ENCODE measurements at regions not wholly inside any gene's neighbourhood (a gene's known extent, or its start where the extent isn't known, plus 50 kb on each side); places are given as distances from the start of the nearest gene placed in this dataset.
"Not testable (repeated sequence)": the region's sequence is repeated elsewhere in the genome, so short reads cannot be mapped to it uniquely, and the experiment has no call there.

DNA sequence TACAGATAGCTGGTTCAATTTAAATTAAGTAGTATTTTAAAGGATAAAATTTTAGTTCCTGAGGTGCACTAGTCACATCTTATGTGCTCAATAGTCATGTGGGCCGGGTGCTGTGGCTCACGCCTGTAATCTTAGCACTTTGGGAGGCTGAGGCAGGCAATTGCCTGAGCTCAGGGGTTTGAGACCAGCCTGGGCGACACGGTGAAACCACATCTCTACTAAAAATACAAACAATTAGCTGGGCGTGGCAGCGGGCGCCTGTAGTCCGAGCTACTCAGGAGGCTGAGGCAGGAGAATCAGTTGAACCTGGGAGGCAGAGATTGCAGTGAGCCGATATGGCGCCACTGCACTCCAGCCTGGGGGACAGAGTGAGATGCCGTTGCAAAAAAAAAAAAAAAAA, 219.9 kb upstream of the HHIP start:
- H3K4me3 Mint-ChIP-seq; H3K9me3 Mint-ChIP-seq; H3K27ac Mint-ChIP-seq; ATAC-seq (replicated peaks); H3K27me3 Mint-ChIP-seq; H3K36me3 Mint-ChIP-seq (ENCODE audit: low read depth); H3K4me1 Mint-ChIP-seq: not testable (repeated sequence)

- Mint-ChIP-seq H3K9me3 (peaks cover 11% of the 10 kb centered on the region), H3K27me3 (no peaks in the 10 kb centered on the region), H3K27ac (no peak overlapping the region), H3K4me1 (no peaks in the 10 kb centered on the region), H3K4me3 (no peak overlapping the region), H3K36me3 (ENCODE audit: low read depth) (no peaks in the 10 kb centered on the region)
- ATAC-seq (replicated peaks) = no peak
These were observed 203.2 kb upstream of the HHIP start for GRCh38 chr4:144442713-144443112.

GRCh38 chr4:144449611-144450010, 196.3 kb upstream of the HHIP start:
- H3K9me3 Mint-ChIP-seq = no peaks in the 10 kb centered on the region
- H3K4me3 Mint-ChIP-seq = no peak overlapping the region
- ATAC-seq (replicated peaks) = no peak
- H3K36me3 Mint-ChIP-seq (ENCODE audit: low read depth) = no peaks in the 10 kb centered on the region
- no peaks in the 10 kb centered on the region for H3K4me1 Mint-ChIP-seq
- H3K27ac Mint-ChIP-seq = no peak overlapping the region
- peaks cover 8% of the 10 kb centered on the region for H3K27me3 Mint-ChIP-seq

- no peaks in the 10 kb centered on the region for H3K9me3 Mint-ChIP-seq
- no peaks in the 10 kb centered on the region for H3K4me1 Mint-ChIP-seq
- H3K36me3 Mint-ChIP-seq (ENCODE audit: low read depth) = no peaks in the 10 kb centered on the region
- no peak for ATAC-seq (replicated peaks)
- peaks cover 8% of the 10 kb centered on the region for H3K27me3 Mint-ChIP-seq
- H3K4me3 Mint-ChIP-seq = no peak overlapping the region
- H3K27ac Mint-ChIP-seq = no peak overlapping the region
These were observed 195.4 kb upstream of the HHIP start for GRCh38 chr4:144450526-144450925.

DNA sequence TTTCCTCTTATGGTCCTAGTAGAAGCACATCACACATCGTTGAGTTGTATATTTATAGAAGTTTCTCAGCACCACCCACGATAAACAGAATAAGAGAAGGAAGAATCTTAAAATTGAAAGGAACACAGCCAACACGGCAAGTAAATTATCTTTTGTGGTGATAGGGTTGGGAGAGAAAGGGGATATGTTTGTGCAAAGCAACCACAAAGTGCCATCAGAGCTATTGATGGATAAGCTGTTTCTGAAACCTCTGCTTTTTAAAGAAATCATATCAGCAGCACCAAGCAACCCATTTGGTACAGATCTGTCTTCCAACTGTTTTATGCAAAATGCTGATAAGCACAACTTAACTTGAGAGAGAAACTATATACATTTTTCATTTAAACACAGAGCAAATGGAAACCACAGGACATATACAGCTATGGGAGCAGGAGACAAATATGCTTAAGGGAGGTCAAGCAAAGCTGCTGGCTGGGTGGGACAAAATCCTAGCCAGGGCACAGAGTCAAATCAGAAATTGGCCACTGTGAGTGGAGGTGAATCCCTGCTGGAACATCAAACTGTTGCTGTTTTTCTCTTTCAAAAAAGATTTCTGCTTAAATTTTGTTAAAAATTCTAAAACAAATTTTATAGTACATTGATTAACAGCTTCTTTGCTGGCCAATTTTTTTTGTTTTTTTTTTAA, 194.0 kb upstream of the HHIP start:
- no peaks in the 10 kb centered on the region for H3K36me3 Mint-ChIP-seq (ENCODE audit: low read depth)
- peaks cover 8% of the 10 kb centered on the region for H3K27me3 Mint-ChIP-seq
- no peaks in the 10 kb centered on the region for H3K9me3 Mint-ChIP-seq
- no peak overlapping the region for H3K4me3 Mint-ChIP-seq
- no peak overlapping the region for H3K27ac Mint-ChIP-seq
- no peaks in the 10 kb centered on the region for H3K4me1 Mint-ChIP-seq
- no peak for ATAC-seq (replicated peaks)

DNA sequence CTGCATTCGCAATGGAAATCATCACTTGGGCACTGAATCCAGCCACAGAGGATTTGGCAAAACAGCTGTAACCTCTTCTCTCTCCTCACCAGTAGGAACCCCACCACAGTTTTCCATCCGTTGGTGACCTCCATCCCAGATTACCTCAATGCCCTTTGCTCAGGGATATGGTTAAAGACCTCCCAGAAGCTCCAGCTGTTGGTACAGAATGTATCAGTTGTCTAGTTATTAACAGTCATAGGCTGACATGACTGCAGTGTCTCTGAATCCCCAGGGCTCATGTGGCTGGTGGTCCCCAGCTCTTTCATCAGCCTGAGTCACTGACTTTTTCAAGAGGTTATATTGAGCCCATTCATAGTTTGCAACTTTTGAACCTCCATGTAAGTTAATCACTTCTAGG, 189.8 kb upstream of the HHIP start:
- peaks cover 8% of the 10 kb centered on the region for H3K27me3 Mint-ChIP-seq
- no peaks in the 10 kb centered on the region for H3K9me3 Mint-ChIP-seq
- no peaks in the 10 kb centered on the region for H3K36me3 Mint-ChIP-seq (ENCODE audit: low read depth)

DNA sequence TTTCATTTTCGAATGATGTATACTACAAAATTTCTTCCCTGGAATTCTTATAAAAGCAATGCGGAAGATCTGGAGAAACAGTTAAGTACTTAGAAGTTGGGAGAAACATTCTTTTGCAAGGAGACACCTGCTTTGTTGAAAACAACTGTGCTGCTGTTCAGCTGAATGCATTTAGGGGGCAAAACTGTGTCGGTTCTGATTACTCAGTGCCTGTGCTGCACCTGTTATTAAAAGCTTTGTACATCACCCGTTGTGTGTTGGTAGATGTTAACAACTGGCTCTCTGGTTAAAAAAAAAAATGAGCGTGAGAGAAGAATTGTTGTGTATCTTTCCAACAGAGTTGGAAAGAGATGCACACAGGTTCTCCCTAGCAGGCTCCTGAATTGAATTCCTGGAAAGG, 184.1 kb upstream of the HHIP start:
- H3K4me3 Mint-ChIP-seq = no peak overlapping the region
- H3K4me1 Mint-ChIP-seq = no peaks in the 10 kb centered on the region
- no peak overlapping the region for H3K27ac Mint-ChIP-seq
- no peaks in the 10 kb centered on the region for H3K9me3 Mint-ChIP-seq
- no peaks in the 10 kb centered on the region for H3K36me3 Mint-ChIP-seq (ENCODE audit: low read depth)
- peaks cover 3% of the 10 kb centered on the region for H3K27me3 Mint-ChIP-seq
- no peak for ATAC-seq (replicated peaks)

More for the DNA sequence above, 189.8 kb upstream of the HHIP start:
- Mint-ChIP-seq H3K4me1 (no peaks in the 10 kb centered on the region), H3K4me3 (no peak overlapping the region), H3K27ac (no peak overlapping the region)
- no peak for ATAC-seq (replicated peaks)

DNA sequence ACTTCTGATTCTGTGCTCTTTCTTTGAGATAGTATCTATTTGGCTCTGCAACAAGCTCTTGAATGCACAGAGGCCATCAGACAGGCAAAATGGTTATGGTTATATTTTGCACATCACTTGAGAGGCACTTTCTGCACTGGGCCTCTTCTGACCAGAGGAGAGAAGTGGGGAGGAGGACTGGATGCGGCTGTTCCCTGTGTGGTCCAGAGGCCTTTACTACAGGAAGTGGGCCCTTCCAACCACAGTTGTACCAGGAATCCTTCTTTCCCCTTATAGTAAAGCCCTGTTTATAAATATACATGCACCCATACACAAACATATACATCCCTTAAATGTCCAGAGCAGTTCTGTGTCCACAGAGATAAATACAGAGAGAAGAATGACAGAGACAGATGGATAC, 182.7 kb upstream of the HHIP start:
- Mint-ChIP-seq H3K27ac (no peak overlapping the region), H3K36me3 (ENCODE audit: low read depth) (no peaks in the 10 kb centered on the region), H3K27me3 (peaks cover 3% of the 10 kb centered on the region), H3K4me3 (no peak overlapping the region), H3K9me3 (no peaks in the 10 kb centered on the region), H3K4me1 (no peaks in the 10 kb centered on the region)
- no peak for ATAC-seq (replicated peaks)

DNA sequence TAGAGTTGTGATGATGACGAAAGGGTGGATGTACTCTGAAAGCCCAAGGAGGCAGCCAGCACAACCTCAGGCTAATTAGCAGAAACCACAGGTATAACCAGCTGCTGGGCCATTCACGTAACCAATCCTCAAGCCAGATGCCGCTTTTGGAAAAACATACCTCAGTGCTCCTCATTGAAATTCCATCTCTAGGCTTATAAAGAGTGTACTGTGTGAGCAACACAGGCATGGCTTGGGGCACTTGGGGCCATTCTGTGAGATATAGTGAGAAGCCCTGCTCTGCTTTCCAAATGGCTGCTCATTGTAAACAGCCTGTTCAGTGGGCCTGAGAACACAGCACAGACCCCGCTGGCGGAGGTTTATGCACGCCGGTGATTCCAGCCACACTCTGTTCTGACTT, 182.1 kb upstream of the HHIP start:
- Mint-ChIP-seq H3K4me3 (no peak overlapping the region), H3K27me3 (no peaks in the 10 kb centered on the region), H3K36me3 (ENCODE audit: low read depth) (no peaks in the 10 kb centered on the region), H3K4me1 (no peaks in the 10 kb centered on the region), H3K27ac (no peak overlapping the region), H3K9me3 (no peaks in the 10 kb centered on the region)
- no peak for ATAC-seq (replicated peaks)

GRCh38 chr4:144465546-144465945, 180.4 kb upstream of the HHIP start:
- no peaks in the 10 kb centered on the region for H3K9me3 Mint-ChIP-seq
- ATAC-seq (replicated peaks) = no peak
- H3K4me3 Mint-ChIP-seq = no peak overlapping the region
- H3K27me3 Mint-ChIP-seq = peaks cover 3% of the 10 kb centered on the region
- H3K4me1 Mint-ChIP-seq = no peaks in the 10 kb centered on the region
- H3K27ac Mint-ChIP-seq = no peak overlapping the region
- H3K36me3 Mint-ChIP-seq (ENCODE audit: low read depth) = no peaks in the 10 kb centered on the region

GRCh38 chr4:144480068-144480467, 165.9 kb upstream of the HHIP start:
- H3K9me3 Mint-ChIP-seq = peaks cover 7% of the 10 kb centered on the region
- no peak overlapping the region for H3K4me3 Mint-ChIP-seq
- no peaks in the 10 kb centered on the region for H3K4me1 Mint-ChIP-seq
- no peaks in the 10 kb centered on the region for H3K36me3 Mint-ChIP-seq (ENCODE audit: low read depth)
- ATAC-seq (replicated peaks) = no peak
- H3K27me3 Mint-ChIP-seq = peaks cover 3% of the 10 kb centered on the region
- no peak overlapping the region for H3K27ac Mint-ChIP-seq

DNA sequence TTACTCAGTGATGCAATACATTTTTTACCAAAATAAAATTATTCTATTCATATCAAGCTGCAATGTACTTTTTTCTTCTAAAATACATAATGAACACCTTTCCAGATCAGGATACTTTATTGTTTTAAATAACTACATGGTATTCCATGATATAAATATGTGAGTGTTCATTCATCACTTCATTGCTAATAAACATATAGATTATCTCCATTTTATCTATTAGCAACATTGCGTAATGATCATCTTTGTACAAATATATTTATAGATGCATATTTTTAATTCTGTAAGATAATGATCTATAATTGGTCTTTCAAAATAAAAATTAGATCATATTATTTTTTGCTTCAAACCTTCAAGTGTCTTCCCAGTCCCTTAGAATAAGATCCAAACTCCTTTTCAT, 156.1 kb upstream of the HHIP start:
- H3K4me1 Mint-ChIP-seq = no peaks in the 10 kb centered on the region
- H3K27me3 Mint-ChIP-seq = no peaks in the 10 kb centered on the region
- no peaks in the 10 kb centered on the region for H3K36me3 Mint-ChIP-seq (ENCODE audit: low read depth)
- no peak overlapping the region for H3K27ac Mint-ChIP-seq
- no peak overlapping the region for H3K4me3 Mint-ChIP-seq
- ATAC-seq (replicated peaks) = no peak
- no peaks in the 10 kb centered on the region for H3K9me3 Mint-ChIP-seq

- Mint-ChIP-seq H3K27me3 (no peaks in the 10 kb centered on the region), H3K4me3 (no peak overlapping the region), H3K9me3 (peaks cover 3% of the 10 kb centered on the region), H3K36me3 (ENCODE audit: low read depth) (no peaks in the 10 kb centered on the region), H3K27ac (no peak overlapping the region), H3K4me1 (no peaks in the 10 kb centered on the region)
- no peak for ATAC-seq (replicated peaks)
These were observed 151.7 kb upstream of the HHIP start for GRCh38 chr4:144494280-144494679.

- H3K27me3 Mint-ChIP-seq = no peaks in the 10 kb centered on the region
- H3K4me1 Mint-ChIP-seq = no peaks in the 10 kb centered on the region
- H3K9me3 Mint-ChIP-seq = peaks cover 3% of the 10 kb centered on the region
- H3K27ac Mint-ChIP-seq = no peak overlapping the region
- ATAC-seq (replicated peaks) = no peak
- H3K36me3 Mint-ChIP-seq (ENCODE audit: low read depth) = no peaks in the 10 kb centered on the region
- no peak overlapping the region for H3K4me3 Mint-ChIP-seq
These were observed 150.0 kb upstream of the HHIP start for GRCh38 chr4:144495944-144496343.

- H3K27me3 Mint-ChIP-seq = no peaks in the 10 kb centered on the region
- H3K36me3 Mint-ChIP-seq (ENCODE audit: low read depth) = no peaks in the 10 kb centered on the region
- H3K27ac Mint-ChIP-seq = no peak overlapping the region
- H3K9me3 Mint-ChIP-seq = peaks cover 3% of the 10 kb centered on the region
- H3K4me3 Mint-ChIP-seq = no peak overlapping the region
- no peak for ATAC-seq (replicated peaks)
- no peaks in the 10 kb centered on the region for H3K4me1 Mint-ChIP-seq
These were observed 146.2 kb upstream of the HHIP start for GRCh38 chr4:144499777-144500176.

GRCh38 chr4:144501231-144501780, 144.7 kb upstream of the HHIP start:
- Mint-ChIP-seq H3K4me1 (no peaks in the 10 kb centered on the region), H3K4me3 (no peak overlapping the region), H3K9me3 (no peaks in the 10 kb centered on the region), H3K27me3 (no peaks in the 10 kb centered on the region), H3K27ac (no peak overlapping the region), H3K36me3 (ENCODE audit: low read depth) (no peaks in the 10 kb centered on the region)
- no peak for ATAC-seq (replicated peaks)

All from activated T-helper 17 cell treated with anti-CD3 and anti-CD28 coated beads, Interleukin-2, amount 50 U/mL, for 72 hours (primary cell).